HepG2 (cell line): ENCODE measurements at regions not wholly inside any gene's neighbourhood (a gene's known extent, or its start where the extent isn't known, plus 50 kb on each side); places are given as distances from the start of the nearest gene placed in this dataset.

Experiments used
- ATAC-seq: fragments of 200-7000 bp; cut with Tn5 transposase; 3 replicates; pipeline ENCODE4 v1.9.1; 2020; ENCODE audit warnings: mild to moderate bottlenecking, moderate library complexity
- BruUV-seq: library from RNA; stranded (reverse); fragments of 400-500 nt; replicated peaks from 2 replicates; lab custom pipeline; 2021; lab: Mats Ljungman, UMichigan
- CTCF ChIA-PET: fragments of 300-600 bp; formaldehyde crosslinking; extraction: SDS; loops from one replicate; lab custom pipeline; 2021; ENCODE audit warnings: low total read pairs, inconsistent platforms, low intra/inter-chr PET ratio; lab: Yijun Ruan, JAX
- POLR2A ChIA-PET: fragments of 350-600 bp; sonication (Branson Sonifier 250); formaldehyde crosslinking; loops from one replicate; lab custom pipeline; 2020; ENCODE audit warnings: antibody characterized with exemption, inconsistent platforms; lab: Yijun Ruan, JAX
- DNase-seq: peaks from one replicate; pipeline ENCODE4 v3.0.0-alpha.2; 2015; ENCODE audit warnings: low spot score
- FAIRE-seq: peaks from 3 replicates; lab custom pipeline; 2011; peaks lifted over from hg19 to GRCh38; lab: Jason Lieb, UNC
- H2AFZ ChIP-seq: one replicate; pipeline ENCODE4 v1.6.1; 2011; ENCODE audit warnings: low read length, inconsistent platforms
- H3K27ac ChIP-seq: fragments of 300-600 bp; 3 replicates; pipeline ENCODE4 v1.8.0; 2011; ENCODE audit warnings: mixed run types, mild to moderate bottlenecking, mixed read lengths, low read length, inconsistent platforms; ENCODE audit not compliant: insufficient read depth; ENCODE audit errors: extremely low read length
- H3K27me3 ChIP-seq, 2 experiments: fragments of 200-600 bp in 1 of 2; 2 replicates in 1 of 2; 3 replicates in 1 of 2; pipeline versions ENCODE4 v1.6.0 to v1.8.0; 2011; ENCODE audit warnings: low read length in 2 of 2, mild to moderate bottlenecking in 2 of 2, moderate library complexity in 2 of 2, inconsistent platforms in 1 of 2; ENCODE audit not compliant: insufficient read depth in 2 of 2, control insufficient read depth in 1 of 2
- H3K36me3 ChIP-seq, 2 experiments: fragments of 200-600 bp in 1 of 2; replicated peaks in 1 of 2; 2 replicates in 1 of 2; 3 replicates in 1 of 2; pipeline versions ENCODE4 v1.5.1 to v1.8.0; 2011; ENCODE audit warnings: low read length in 2 of 2, inconsistent platforms in 1 of 2; ENCODE audit not compliant: insufficient read depth in 2 of 2, control insufficient read depth in 1 of 2
- H3K4me1 ChIP-seq: 2 replicates; pipeline ENCODE4 v1.5.1; 2012; ENCODE audit warnings: low read length, inconsistent platforms; ENCODE audit not compliant: insufficient read depth
- H3K4me2 ChIP-seq: 2 replicates; pipeline ENCODE4 v1.6.0; 2011; ENCODE audit warnings: low read depth, low read length, inconsistent platforms
- H3K4me3 ChIP-seq, 3 experiments: fragments of 200-600 bp in 1 of 3; sonication (generic), shearing (Covaris generic) in 1 of 3; replicated peaks in 1 of 3; 2 replicates each; pipeline ENCODE4 v1.5.1; 2011 to 2016; ENCODE audit warnings: low read length in 3 of 3, inconsistent platforms in 2 of 3, low read depth in 2 of 3, mild to moderate bottlenecking in 2 of 3, control low read depth in 1 of 3, mixed read lengths in 1 of 3; ENCODE audit not compliant: insufficient read depth in 1 of 3
- H3K79me2 ChIP-seq: one replicate; pipeline ENCODE4 v1.6.1; 2011; ENCODE audit warnings: low read length, inconsistent platforms; ENCODE audit not compliant: insufficient read depth
- H3K9ac ChIP-seq: 2 replicates; pipeline ENCODE4 v1.6.0; 2011; ENCODE audit warnings: mild to moderate bottlenecking, low read depth, low read length, inconsistent platforms; ENCODE audit not compliant: insufficient read depth
- H3K9me3 ChIP-seq: 2 replicates; pipeline ENCODE4 v1.5.1; 2012; ENCODE audit warnings: mild to moderate bottlenecking, low read length
- H4K20me1 ChIP-seq: 2 replicates; pipeline ENCODE4 v1.6.0; 2011; ENCODE audit warnings: inconsistent platforms, mild to moderate bottlenecking, low read length, moderate library complexity; ENCODE audit not compliant: insufficient read depth
- BCL6 ChIP-seq: IDR thresholded peaks from 2 replicates; pipeline ENCODE4 v1.6.1; 2016; ENCODE audit warnings: missing genetic modification reagents, missing compliant biosample characterization
- FIP1L1 ChIP-seq: fragments of 200-400 bp; formaldehyde crosslinking; IDR thresholded peaks from 2 replicates; pipeline ENCODE4 v1.6.1; 2018; ENCODE audit warnings: low read depth, mild to moderate bottlenecking, low read length, moderate library complexity, borderline replicate concordance; ENCODE audit not compliant: insufficient read depth
- KAT8 ChIP-seq: IDR thresholded peaks from 2 replicates; pipeline ENCODE4 v1.6.1; 2016; ENCODE audit warnings: missing genetic modification reagents, missing compliant biosample characterization
- MTA1 ChIP-seq: sonication (generic); formaldehyde crosslinking; IDR thresholded peaks from 2 replicates; pipeline ENCODE4 v1.4.0; 2020; ENCODE audit warnings: missing genetic modification reagents, mild to moderate bottlenecking, borderline replicate concordance
- RARG ChIP-seq: sonication (generic); formaldehyde crosslinking; IDR thresholded peaks from 2 replicates; pipeline ENCODE4 v1.4.0; 2020; ENCODE audit warnings: low read depth, mild to moderate bottlenecking, missing genetic modification reagents
- REL ChIP-seq: sonication (generic); formaldehyde crosslinking; conservative IDR thresholded peaks from 2 replicates; pipeline ENCODE4 v1.8.0; 2022; ENCODE audit warnings: mild to moderate bottlenecking, missing genetic modification reagents, moderate library complexity
- RORA ChIP-seq: sonication (generic); formaldehyde crosslinking; IDR thresholded peaks from 2 replicates; pipeline ENCODE4 v1.5.0; 2020; ENCODE audit warnings: mild to moderate bottlenecking, missing genetic modification reagents, moderate library complexity
- SRF ChIP-seq: IDR thresholded peaks from 2 replicates; pipeline ENCODE4 v1.6.1; 2011; ENCODE audit warnings: mild to moderate bottlenecking, low read depth, low read length, moderate library complexity
- ZFP41 ChIP-seq: sonication (generic); formaldehyde crosslinking; IDR thresholded peaks from 2 replicates; pipeline ENCODE4 v1.4.0; 2020; ENCODE audit warnings: mild to moderate bottlenecking, missing genetic modification reagents, borderline replicate concordance
- ZFP90 ChIP-seq: sonication (generic); formaldehyde crosslinking; IDR thresholded peaks from 2 replicates; pipeline ENCODE4 v1.8.0; 2022; ENCODE audit warnings: missing genetic modification reagents, mild to moderate bottlenecking, inconsistent platforms, borderline replicate concordance
- ZNF598 ChIP-seq: sonication (generic); formaldehyde crosslinking; IDR thresholded peaks from 2 replicates; pipeline ENCODE4 v1.5.1; 2020; ENCODE audit warnings: mild to moderate bottlenecking, missing genetic modification reagents, borderline replicate concordance
- ZNF652 ChIP-seq: IDR thresholded peaks from 2 replicates; pipeline ENCODE4 v1.6.1; 2016; ENCODE audit warnings: low read depth, borderline replicate concordance
- ZNF883 ChIP-seq: sonication (generic); formaldehyde crosslinking; IDR thresholded peaks from 2 replicates; pipeline ENCODE4 v1.5.1; 2020; ENCODE audit warnings: mild to moderate bottlenecking, missing genetic modification reagents; ENCODE audit errors: not compliant biosample characterization
- WGBS: methylation state at CpG from one replicate; pipeline ENCODE4 v1.1.6; 2017; ENCODE audit warnings: low lambda C conversion rate; 5-methylcytosine and 5-hydroxymethylcytosine counted together
- in situ Hi-C: cut with HindIII; loops from 2 replicates; pipeline ENCODE4 v1.10.0; 2017; ENCODE audit warnings: low pct_unique_long_range_greater_than_20kb; ENCODE audit not compliant: extremely low pct_ligation_motif_present
- intact Hi-C: fragments of 100-400 bp; cut with micrococcal nuclease; formaldehyde crosslinking; loops from one replicate; pipeline ENCODE4 v1.10.0; 2022; ENCODE audit not compliant: unreplicated experiment

DNA sequence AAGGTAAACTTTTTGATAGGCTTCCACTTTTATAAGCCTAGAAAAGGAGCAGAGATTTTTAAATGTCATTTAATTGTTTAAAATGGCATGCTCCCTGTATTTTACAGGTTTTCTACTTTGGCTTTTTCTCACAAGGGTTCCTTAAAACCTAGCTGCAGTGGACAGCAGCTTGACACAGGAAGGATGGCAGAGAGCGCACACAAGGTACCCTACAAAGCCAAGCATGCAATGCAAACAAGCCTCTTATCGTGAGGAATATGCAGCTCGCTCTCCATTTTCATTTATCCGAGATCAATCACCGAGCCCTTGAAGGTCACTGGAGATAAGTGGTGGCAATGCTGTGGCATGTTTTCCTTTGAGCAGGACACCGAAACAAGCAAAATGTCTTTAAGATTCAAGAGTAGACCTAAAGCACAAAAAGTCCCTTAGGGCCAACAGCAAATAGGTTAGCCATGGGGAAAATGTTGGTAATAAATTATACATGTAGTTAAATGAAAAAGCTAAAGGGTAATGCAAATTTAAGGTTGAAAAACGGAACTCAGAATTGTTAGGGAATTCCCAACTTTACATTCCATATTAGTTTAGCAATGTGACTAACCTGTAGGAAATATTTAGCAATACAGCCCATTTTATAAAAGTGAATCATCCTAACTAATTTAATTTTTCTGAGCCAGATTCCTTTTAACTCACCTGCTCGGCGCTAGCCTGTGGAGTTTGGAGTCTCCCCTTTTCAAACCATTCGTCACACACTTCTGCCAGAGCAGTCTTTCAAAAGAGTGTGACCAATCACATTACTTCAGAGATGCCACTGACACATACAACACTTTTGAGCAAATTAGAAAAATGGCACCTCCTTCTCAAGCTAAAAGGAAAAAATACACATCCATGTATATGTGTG lies 337.9 kb upstream of the PKDCC start:
- Histone ChIP-seq H4K20me1 (no peaks in the 10 kb centered on the region), H3K4me2 (no peak overlapping the region), H3K27ac (no peak overlapping the region), H3K4me1 (no peaks in the 10 kb centered on the region), H3K27me3 (no peaks in the 10 kb centered on the region; a peak in 1 of 5 replicates), H3K9me3 (no peaks in the 10 kb centered on the region), H3K9ac (no peak overlapping the region), H3K36me3 (no peaks in the 10 kb centered on the region), H3K79me2 (no peaks in the 10 kb centered on the region), H2AFZ (no peak overlapping the region)
- in situ Hi-C loops: no loop called here
- BruUV-seq: no TSS peak
- 24% methylated on average over 10 of the region's 10 CpGs for WGBS
- no peak for FAIRE-seq
- no peak for ATAC-seq
- CTCF ChIA-PET: no interaction called here
- no peak for DNase-seq
- POLR2A ChIA-PET: no interaction called here
- TF ChIP-seq ZFP90 (CRISPR knock-in tag): no peak
- TF ChIP-seq FIP1L1: no peak
- TF ChIP-seq SRF: no peak
- no peak for TF ChIP-seq KAT8 (CRISPR knock-in tag)
- TF ChIP-seq RARG (CRISPR knock-in tag): no peak
- TF ChIP-seq RORA (CRISPR knock-in tag): no peak
- no peak for TF ChIP-seq MTA1 (CRISPR knock-in tag)
- TF ChIP-seq BCL6 (CRISPR knock-in tag): no peak
- TF ChIP-seq ZNF883 (CRISPR knock-in tag): no peak
- no peak for TF ChIP-seq ZNF598 (CRISPR knock-in tag)
- no peak for TF ChIP-seq REL (CRISPR knock-in tag)
- no peak for TF ChIP-seq ZFP41
- no peak for TF ChIP-seq ZNF652 (CRISPR knock-in tag)
- TF ChIP-seq, all 625 proteins: peak for 0
- intact Hi-C loops: no loop called here
- no peak overlapping the region for H3K4me3 ChIP-seq
